NCI-H1436 treated with DMSO at 0.1 percent for 48 hours (cell line): ENCODE measurements at regions not wholly inside any gene's neighbourhood (a gene's known extent, or its start where the extent isn't known, plus 50 kb on each side); places are given as distances from the start of the nearest gene placed in this dataset.
"Not testable (repeated sequence)": the region's sequence is repeated elsewhere in the genome, so short reads cannot be mapped to it uniquely, and the experiment has no call there.

Experiments used
- DNase-seq: peaks from one replicate; lab custom pipeline; 2025; lab: John Stamatoyannopoulos, UW

DNA sequence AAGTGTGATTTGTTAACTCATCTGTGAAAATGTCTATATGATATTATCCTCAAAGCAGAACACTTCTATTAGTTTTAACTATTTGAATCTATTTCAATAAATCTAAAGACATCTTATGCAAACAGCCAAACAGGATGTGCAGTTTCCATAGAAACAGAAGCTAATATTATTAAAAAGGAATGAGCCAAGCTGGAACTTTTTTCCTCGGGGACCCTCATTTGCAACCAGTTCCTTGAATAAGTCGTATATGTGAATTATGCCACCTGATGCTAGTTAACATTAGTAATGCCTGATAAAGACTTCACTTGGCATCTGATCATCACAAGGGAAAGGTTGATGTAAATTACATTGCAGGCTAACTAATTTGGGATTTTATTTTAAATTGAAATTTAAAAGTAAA is 216.9 kb upstream of the SMLR1 start:
- no peak for DNase-seq

- no peak for DNase-seq
Observed at GRCh38 chr6:130611366-130611765, 215.8 kb upstream of the SMLR1 start.

DNA sequence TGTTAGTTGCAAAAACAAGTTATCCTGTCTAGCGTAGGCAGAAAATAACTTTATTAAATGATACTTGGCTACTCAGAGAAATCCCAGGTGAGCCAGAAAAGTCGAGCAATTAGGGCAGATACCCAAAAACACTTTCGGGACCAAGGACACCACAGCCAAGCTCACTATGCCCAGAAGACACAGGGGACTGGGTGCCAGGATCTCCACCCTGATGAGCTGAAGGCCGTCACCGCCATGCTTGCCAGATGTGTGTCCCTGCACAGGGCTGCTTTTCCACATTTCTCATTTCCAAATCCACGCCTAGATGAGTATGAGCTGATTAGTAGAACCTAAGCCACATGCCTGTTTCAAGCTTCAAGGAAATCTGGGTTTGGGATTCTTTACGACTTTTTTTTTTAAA is 214.0 kb upstream of the SMLR1 start:
- DNase-seq: no peak

- DNase-seq: no peak
Observed at GRCh38 chr6:130615816-130616215, 211.4 kb upstream of the SMLR1 start.

- no peak for DNase-seq
Observed at GRCh38 chr6:130617658-130618057, 209.5 kb upstream of the SMLR1 start.

- DNase-seq: not testable (repeated sequence)
Observed at GRCh38 chr6:130618806-130619205, 208.4 kb upstream of the SMLR1 start.

DNA sequence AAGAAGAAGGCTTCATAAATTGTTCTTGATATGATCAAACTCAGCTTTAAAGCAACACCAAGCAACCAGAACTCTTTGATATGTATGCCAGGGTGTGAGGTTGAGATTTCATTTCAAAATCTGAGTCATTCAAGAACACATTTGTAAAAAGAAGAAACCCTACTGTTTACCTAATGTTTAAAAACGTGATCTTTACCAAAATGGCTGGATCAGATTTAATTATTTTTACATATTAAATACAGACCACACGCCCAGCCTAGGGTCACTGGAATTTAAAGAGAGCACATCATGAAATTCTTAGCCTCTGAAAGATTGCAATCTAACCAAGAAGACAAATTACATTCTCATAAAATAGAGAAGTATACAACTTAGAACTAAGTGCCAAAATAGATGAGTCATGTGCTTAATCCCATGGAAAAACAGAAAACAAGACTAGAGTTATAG is 206.8 kb upstream of the SMLR1 start:
- no peak for DNase-seq

- DNase-seq: no peak
Observed at GRCh38 chr6:130622142-130622541, 205.1 kb upstream of the SMLR1 start.

DNA sequence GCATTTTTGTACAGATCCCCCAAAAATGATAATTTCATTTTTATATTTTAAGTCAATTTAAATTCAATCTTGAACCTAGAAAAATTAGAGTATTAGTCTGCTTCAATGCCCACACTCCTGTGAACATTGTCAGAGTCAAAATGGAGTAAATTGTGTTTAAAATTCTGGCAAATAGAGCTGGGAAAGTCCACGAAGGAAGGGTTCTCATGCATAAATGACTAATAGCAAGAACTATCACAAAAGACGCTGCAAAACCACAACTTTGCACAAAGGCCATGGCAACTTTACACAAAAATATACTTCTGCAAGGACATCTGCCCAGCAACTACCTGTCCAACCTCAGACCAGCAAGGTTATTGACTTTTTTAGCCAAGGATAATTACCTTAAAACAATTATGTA is 203.2 kb upstream of the SMLR1 start:
- DNase-seq: no peak

DNA sequence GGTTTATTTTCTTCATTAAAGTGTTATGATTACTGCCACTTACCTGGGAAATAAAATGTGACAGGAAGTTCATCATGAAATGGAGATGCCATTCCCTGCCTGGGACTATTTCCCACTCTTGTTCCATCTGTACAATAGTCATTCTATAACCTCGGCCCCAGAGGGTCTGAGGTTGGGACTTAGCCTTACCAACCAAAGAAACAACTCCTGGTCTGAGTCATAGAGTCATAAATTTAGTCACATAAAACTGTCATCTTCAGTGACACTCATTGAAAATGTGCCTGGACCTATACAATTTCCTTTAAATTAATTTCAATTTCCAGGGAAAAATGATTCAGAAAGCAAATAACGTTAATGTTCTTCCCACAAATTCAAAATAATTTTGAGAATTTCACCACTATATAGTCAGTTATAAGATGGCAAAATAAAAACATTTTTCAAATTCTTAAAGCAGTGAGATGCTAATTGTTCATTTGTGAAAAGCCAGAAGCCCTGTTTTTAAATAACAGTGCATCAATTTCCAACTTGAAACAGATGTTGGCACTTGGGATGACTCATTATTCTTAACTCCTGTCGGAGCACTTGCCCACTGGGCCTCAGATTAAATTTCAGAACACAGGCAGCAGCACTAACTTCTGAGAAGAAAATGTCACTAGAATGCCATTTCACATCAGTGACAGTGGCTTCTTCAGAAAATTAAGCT is 201.2 kb upstream of the SMLR1 start:
- no peak for DNase-seq

DNA sequence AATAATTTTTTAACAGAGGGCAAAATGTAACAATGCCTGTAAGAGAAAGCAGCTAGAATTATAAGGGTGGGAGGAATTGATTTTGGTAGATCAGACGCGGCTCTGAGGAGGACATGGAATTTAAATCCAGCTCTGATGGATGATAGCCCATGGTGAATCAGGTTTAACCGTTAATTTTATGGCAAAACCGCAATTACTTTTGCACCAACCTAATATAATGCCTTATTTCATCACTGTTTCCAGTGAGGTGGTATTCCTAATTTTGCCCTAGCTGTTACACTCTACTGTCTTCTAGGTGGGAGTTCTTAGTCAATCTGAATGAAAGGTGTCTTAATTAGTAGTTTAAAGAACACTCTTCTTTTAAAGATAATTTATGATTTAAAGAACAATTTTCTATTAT is 198.3 kb upstream of the SMLR1 start:
- DNase-seq: no peak

DNA sequence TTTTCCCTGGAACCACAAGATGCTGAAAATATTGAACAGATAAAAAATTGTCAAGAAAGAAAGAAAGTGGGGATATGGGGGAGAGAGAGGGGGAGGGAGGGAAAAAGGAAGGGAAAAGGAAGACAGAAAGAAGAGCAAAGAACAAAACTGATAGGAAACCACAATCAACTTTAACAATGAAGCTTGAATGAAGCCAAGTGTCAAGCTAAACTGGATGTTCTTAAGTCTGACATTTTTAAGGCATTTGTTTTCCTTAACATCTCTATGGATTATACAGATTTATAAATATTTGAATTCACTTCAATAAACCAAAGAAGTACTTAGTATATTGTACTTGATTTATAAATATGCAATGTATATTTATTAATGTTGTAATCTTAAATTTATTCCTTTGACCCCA is 197.6 kb upstream of the SMLR1 start:
- DNase-seq: no peak

- DNase-seq: peak; percentile 27
Observed at GRCh38 chr6:130632277-130632676, 194.9 kb upstream of the SMLR1 start.

GRCh38 chr6:130632897-130633296 is 194.3 kb upstream of the SMLR1 start:
- no peak for DNase-seq

- DNase-seq: no peak
Observed at GRCh38 chr6:130643361-130643760, 183.8 kb upstream of the SMLR1 start.

DNA sequence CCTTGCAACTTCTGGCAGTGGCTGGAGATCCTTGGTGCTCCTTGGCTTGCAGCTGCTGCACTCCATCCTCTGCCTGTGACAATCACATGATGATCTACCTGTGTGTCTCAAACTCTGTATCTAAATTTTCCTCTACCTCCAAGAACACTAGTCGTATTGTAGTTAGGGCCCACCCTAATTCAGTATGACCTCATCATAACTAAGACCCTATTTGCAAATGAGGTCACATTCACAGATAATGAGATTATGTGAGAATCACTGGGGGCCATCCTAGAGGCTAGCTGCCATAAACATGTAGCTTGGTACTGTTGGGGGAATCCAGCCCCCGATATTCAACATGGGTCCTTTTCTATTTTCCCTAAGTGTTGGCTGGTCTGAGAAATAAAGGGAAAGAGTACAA is 183.0 kb upstream of the SMLR1 start:
- no peak for DNase-seq

DNA sequence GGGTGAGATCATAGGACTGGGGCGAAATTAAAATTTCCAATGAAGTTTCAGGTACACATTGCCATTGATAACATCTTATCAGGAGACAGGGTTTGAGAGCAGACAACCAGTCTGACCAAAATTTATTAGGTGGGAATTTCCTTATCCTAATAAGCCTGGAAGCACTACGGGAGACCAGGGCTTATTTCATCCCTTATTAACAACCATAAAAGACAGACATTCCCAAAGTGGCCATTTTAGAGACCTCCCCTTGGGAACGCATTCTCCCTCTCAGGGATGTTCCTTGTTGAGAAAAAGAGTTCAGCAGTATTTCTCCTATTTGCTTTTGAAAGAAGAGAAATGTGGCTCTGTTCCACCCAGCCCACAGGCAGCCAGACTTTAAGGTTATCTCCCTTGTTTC is 182.4 kb upstream of the SMLR1 start:
- not testable (repeated sequence) for DNase-seq

GRCh38 chr6:130647246-130647645 is 180.0 kb upstream of the SMLR1 start:
- no peak for DNase-seq

DNA sequence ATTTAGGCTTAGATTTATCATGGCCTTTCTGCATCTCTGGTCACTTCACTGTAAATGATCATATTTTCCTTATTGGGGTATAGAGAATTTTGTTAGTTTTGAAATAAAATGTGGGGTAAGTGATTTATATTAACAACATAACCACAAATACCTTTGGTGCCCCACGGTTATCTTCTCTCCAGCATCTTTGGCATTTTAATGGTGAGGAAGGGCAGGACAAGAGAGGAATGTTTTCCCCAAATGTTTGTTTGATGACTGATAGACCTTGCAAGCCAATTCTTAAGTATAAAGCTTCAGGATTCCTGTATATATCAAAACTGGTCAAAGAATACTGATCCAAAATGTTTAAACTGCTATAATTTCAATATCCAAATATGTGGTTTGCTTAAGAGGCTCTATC is 171.6 kb upstream of the SMLR1 start:
- DNase-seq: no peak

- no peak for DNase-seq
Observed at GRCh38 chr6:130661077-130661476, 166.1 kb upstream of the SMLR1 start.

GRCh38 chr6:130666786-130667185 is 160.4 kb upstream of the SMLR1 start:
- no peak for DNase-seq

DNA sequence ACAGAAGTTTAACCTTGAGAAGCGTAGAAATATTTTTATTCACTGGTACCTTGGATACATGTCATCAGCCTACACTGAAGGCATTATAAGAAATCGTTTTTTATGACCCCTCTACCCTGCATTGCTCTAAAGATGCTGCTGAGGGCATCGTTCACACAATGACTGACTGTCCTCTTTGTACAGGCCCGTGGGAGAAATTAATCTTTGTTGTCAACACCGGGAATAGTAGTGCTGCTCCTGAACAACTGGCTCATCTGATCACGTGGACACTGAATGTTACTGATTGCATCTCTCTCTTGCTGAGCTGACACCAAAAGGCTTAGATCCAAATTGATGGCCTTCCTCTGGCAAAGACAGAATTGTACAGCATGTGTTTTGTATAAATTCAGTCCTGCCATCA is 157.1 kb upstream of the SMLR1 start:
- no peak for DNase-seq

GRCh38 chr6:130671119-130671518 is 156.1 kb upstream of the SMLR1 start:
- no peak for DNase-seq

GRCh38 chr6:130671577-130671976 is 155.6 kb upstream of the SMLR1 start:
- DNase-seq: no peak
